ENCODE measurements at regions not wholly inside any gene's neighbourhood (a gene's known extent, or its start where the extent isn't known, plus 50 kb on each side); places are given as distances from the start of the nearest gene placed in this dataset.

GRCh38 chr18:44309185-44309584 is 371.5 kb upstream of the SETBP1 start:
- no peaks in the 10 kb centered on the region for H3K4me1 ChIP-seq
- WGBS, 5 donors: 69 to 81% (median 76%) methylated on average over 2 of the region's 2 CpGs
- no peak for TF ChIP-seq CTCF (IDR thresholded peaks at IDR 0.05)
- TF ChIP-seq EP300 (IDR thresholded peaks at IDR 0.05): no peak
- TF ChIP-seq POLR2A (IDR thresholded peaks at IDR 0.05): no peak
- no peak for TF ChIP-seq POLR2AphosphoS5 (IDR thresholded peaks at IDR 0.05)
- H3K9me3 ChIP-seq: peaks cover 0 to 6% (median 0%) of the 10 kb centered on the region in 4 donors
- DNase-seq: no peak
- no peaks in the 10 kb centered on the region for H3K27me3 ChIP-seq
- intact Hi-C loops (cut with DNase I; ENCODE audit: low total_unique reads): no loop called here
- H3K4me3 ChIP-seq: no peak overlapping the region
- H3K27ac ChIP-seq: no peak overlapping the region
- no peaks in the 10 kb centered on the region for H3K36me3 ChIP-seq

GRCh38 chr18:44320619-44321460 is 359.8 kb upstream of the SETBP1 start:
- H3K9me3 ChIP-seq: no peaks in the 10 kb centered on the region
- intact Hi-C loops (cut with DNase I; ENCODE audit: low total_unique reads): no loop called here
- no peak overlapping the region for H3K4me3 ChIP-seq
- H3K27me3 ChIP-seq: no peaks in the 10 kb centered on the region
- no peak for TF ChIP-seq POLR2A (IDR thresholded peaks at IDR 0.05)
- no peak for TF ChIP-seq CTCF (IDR thresholded peaks at IDR 0.05)
- no peak for TF ChIP-seq EP300 (IDR thresholded peaks at IDR 0.05)
- TF ChIP-seq POLR2AphosphoS5 (IDR thresholded peaks at IDR 0.05): no peak
- no peak overlapping the region for H3K27ac ChIP-seq
- WGBS, 5 donors: 89 to 94% (median 93%) methylated on average over 25 to 26 of the region's 26 CpGs
- H3K4me1 ChIP-seq: no peaks in the 10 kb centered on the region
- no peaks in the 10 kb centered on the region for H3K36me3 ChIP-seq
- no peak for DNase-seq

- intact Hi-C loops (cut with DNase I; ENCODE audit: low total_unique reads): no loop called here
- no peak for TF ChIP-seq POLR2AphosphoS5 (IDR thresholded peaks at IDR 0.05)
- no peak for TF ChIP-seq EP300 (IDR thresholded peaks at IDR 0.05)
- no peak for TF ChIP-seq CTCF (IDR thresholded peaks at IDR 0.05)
- no peak for TF ChIP-seq POLR2A (IDR thresholded peaks at IDR 0.05)
- WGBS, 5 donors: 70 to 86% (median 78%) methylated on average over 6 to 7 of the region's 7 CpGs
- Histone ChIP-seq H3K4me3 (no peak overlapping the region), H3K36me3 (no peaks in the 10 kb centered on the region), H3K9me3 (no peaks in the 10 kb centered on the region), H3K4me1 (no peaks in the 10 kb centered on the region), H3K27ac (no peak overlapping the region), H3K27me3 (no peaks in the 10 kb centered on the region)
- no peak for DNase-seq
These were observed 358.7 kb upstream of the SETBP1 start for GRCh38 chr18:44321868-44322590.

GRCh38 chr18:44323125-44323524 is 357.6 kb upstream of the SETBP1 start:
- no peak overlapping the region for H3K27ac ChIP-seq
- H3K36me3 ChIP-seq: no peaks in the 10 kb centered on the region
- no peaks in the 10 kb centered on the region for H3K27me3 ChIP-seq
- no peak overlapping the region for H3K4me3 ChIP-seq
- no peaks in the 10 kb centered on the region for H3K4me1 ChIP-seq
- no peak for TF ChIP-seq EP300 (IDR thresholded peaks at IDR 0.05)
- no peak for TF ChIP-seq POLR2AphosphoS5 (IDR thresholded peaks at IDR 0.05)
- no peak for TF ChIP-seq CTCF (IDR thresholded peaks at IDR 0.05)
- TF ChIP-seq POLR2A (IDR thresholded peaks at IDR 0.05): no peak
- H3K9me3 ChIP-seq: no peaks in the 10 kb centered on the region
- intact Hi-C loops (cut with DNase I; ENCODE audit: low total_unique reads): no loop called here
- DNase-seq: no peak
